GM12878 (cell line): ENCODE measurements at regions not wholly inside any gene's neighbourhood (a gene's known extent, or its start where the extent isn't known, plus 50 kb on each side); places are given as distances from the start of the nearest gene placed in this dataset.

Source experiments
- ATAC-seq: fragments of 200-7000 bp; cut with Tn5 transposase; 3 replicates; pipeline ENCODE4 v1.9.1; 2020; ENCODE audit warnings: mild to moderate bottlenecking, moderate library complexity
- BruUV-seq: library from RNA; stranded (reverse); fragments of 400-500 nt; replicated peaks from 2 replicates; lab custom pipeline; 2021; lab: Mats Ljungman, UMichigan
- CTCF ChIA-PET: fragments of 300-600 bp; sonication (Branson Sonifier 250); formaldehyde crosslinking; extraction: SDS; loops from one replicate; lab custom pipeline; 2021; ENCODE audit warnings: inconsistent platforms; lab: Yijun Ruan, JAX
- POLR2A ChIA-PET: fragments of 350-600 bp; formaldehyde crosslinking; extraction: SDS; loops from one replicate; lab custom pipeline; 2021; ENCODE audit warnings: inconsistent platforms; lab: Charles Lee
- RAD21 ChIA-PET: fragments of 300-600 bp; sonication (Branson Sonifier 250); formaldehyde crosslinking; loops from one replicate; lab custom pipeline; 2023; ENCODE audit warnings: antibody characterized with exemption; ENCODE audit not compliant: unreplicated experiment; lab: Charles Lee
- SMC1A ChIA-PET: fragments of 300-600 bp; sonication (Branson Sonifier 250); formaldehyde crosslinking; loops from one replicate; lab custom pipeline; 2023; ENCODE audit not compliant: unreplicated experiment, uncharacterized antibody; lab: Charles Lee
- DNase-seq: peaks from one replicate; pipeline ENCODE4 v3.0.0-alpha.2; 2011; ENCODE audit warnings: low read depth, low spot score
- FAIRE-seq: peaks from 3 replicates; lab custom pipeline; 2011; peaks lifted over from hg19 to GRCh38; lab: Jason Lieb, UNC
- H2AFZ ChIP-seq: 2 replicates; pipeline ENCODE4 v1.6.0; 2011; ENCODE audit warnings: low read depth, low read length, control low read depth; ENCODE audit not compliant: control insufficient read depth
- H3K27ac ChIP-seq: 2 replicates; pipeline ENCODE4 v1.5.1; 2011; ENCODE audit warnings: control low read depth; ENCODE audit not compliant: control insufficient read depth, insufficient read depth
- H3K27me3 ChIP-seq, 2 experiments: replicated peaks in 1 of 2; 2 replicates each; pipeline versions ENCODE4 v1.6.0 to v1.6.1; 2011; ENCODE audit warnings: low read length in 1 of 2; ENCODE audit not compliant: control insufficient read depth in 2 of 2, insufficient read depth in 2 of 2
- H3K36me3 ChIP-seq, 2 experiments: 2 replicates each; pipeline ENCODE4 v1.5.1; 2011; ENCODE audit warnings: low read length in 1 of 2; ENCODE audit not compliant: control insufficient read depth in 2 of 2, insufficient read depth in 2 of 2
- H3K4me1 ChIP-seq: 2 replicates; pipeline ENCODE4 v1.6.1; 2011; ENCODE audit warnings: mild to moderate bottlenecking, low read length, moderate library complexity, mixed read lengths; ENCODE audit not compliant: control insufficient read depth, insufficient read depth
- H3K4me2 ChIP-seq: 2 replicates; pipeline ENCODE4 v1.6.0; 2011; ENCODE audit warnings: control low read depth; ENCODE audit not compliant: control insufficient read depth, insufficient read depth
- H3K4me3 ChIP-seq: fragments of 200-600 bp; sonication (generic); 2 replicates; pipeline ENCODE4 v1.5.1; 2016
- H3K79me2 ChIP-seq: 2 replicates; pipeline ENCODE4 v1.6.0; 2011; ENCODE audit warnings: low read length; ENCODE audit not compliant: control insufficient read depth, insufficient read depth
- H3K9ac ChIP-seq: 2 replicates; pipeline ENCODE4 v1.8.0; 2011; ENCODE audit warnings: low read length, control low read depth, mixed read lengths; ENCODE audit not compliant: control insufficient read depth, insufficient read depth
- H3K9me3 ChIP-seq: replicated peaks from 3 replicates; pipeline ENCODE4 v1.5.1; 2011; ENCODE audit warnings: mild to moderate bottlenecking, low read length; ENCODE audit not compliant: control insufficient read depth, insufficient read depth
- H4K20me1 ChIP-seq: 2 replicates; pipeline ENCODE4 v1.6.0; 2011; ENCODE audit not compliant: control insufficient read depth, insufficient read depth
- ATF3 ChIP-seq: IDR thresholded peaks from 2 replicates; pipeline ENCODE4 v1.6.1; 2011; ENCODE audit warnings: low read depth, mild to moderate bottlenecking, low read length, moderate library complexity, borderline replicate concordance; ENCODE audit errors: extremely low read depth
- ETV6 ChIP-seq, 2 experiments: fragments of 450-650 bp in 1 of 2; IDR thresholded peaks in 1 of 2; conservative IDR thresholded peaks in 1 of 2; 2 replicates each; pipeline ENCODE4 v1.6.1; 2014; ENCODE audit warnings: antibody characterized with exemption in 1 of 2, borderline replicate concordance in 1 of 2, low read depth in 1 of 2, mild to moderate bottlenecking in 1 of 2, moderate library complexity in 1 of 2
- FOXK2 ChIP-seq: fragments of 450-650 bp; IDR thresholded peaks from 2 replicates; pipeline ENCODE4 v1.6.1; 2017; ENCODE audit warnings: mild to moderate bottlenecking, moderate library complexity
- KLF5 ChIP-seq: fragments of 450-650 bp; IDR thresholded peaks from 2 replicates; pipeline ENCODE4 v1.6.1; 2014; ENCODE audit warnings: mild to moderate bottlenecking; ENCODE audit not compliant: partially characterized antibody
- LARP7 ChIP-seq: fragments of 450-650 bp; IDR thresholded peaks from 2 replicates; pipeline ENCODE4 v1.6.1; 2017; ENCODE audit warnings: mild to moderate bottlenecking
- MAX ChIP-seq: IDR thresholded peaks from 2 replicates; pipeline ENCODE4 v1.6.1; 2012; ENCODE audit warnings: low read depth, low read length, improper control_type of control experiment
- MXI1 ChIP-seq: fragments of 150-350 bp; IDR thresholded peaks from 2 replicates; pipeline ENCODE4 v1.6.1; 2011; ENCODE audit warnings: low read depth, mild to moderate bottlenecking, inconsistent platforms, low read length, improper control_type of control experiment
- RELB ChIP-seq: fragments of 450-650 bp; IDR thresholded peaks from 2 replicates; pipeline ENCODE4 v1.6.1; 2017; ENCODE audit warnings: low read depth, mild to moderate bottlenecking, moderate library complexity
- SRF ChIP-seq, 2 experiments: IDR thresholded peaks; 2 replicates each; pipeline ENCODE4 v1.6.1; 2011; ENCODE audit warnings: low read depth in 2 of 2, low read length in 2 of 2, mild to moderate bottlenecking in 1 of 2, moderate library complexity in 1 of 2
- SUPT20H ChIP-seq: IDR thresholded peaks from 2 replicates; pipeline ENCODE4 v1.6.1; 2011; ENCODE audit warnings: low read depth, mild to moderate bottlenecking, low read length, moderate library complexity, borderline replicate concordance; ENCODE audit not compliant: control insufficient read depth
- TCF12 ChIP-seq: IDR thresholded peaks from 2 replicates; pipeline ENCODE4 v1.6.1; 2011; ENCODE audit warnings: low read depth, mild to moderate bottlenecking, low read length
- ZNF217 ChIP-seq: fragments of 450-650 bp; IDR thresholded peaks from 2 replicates; pipeline ENCODE4 v1.6.1; 2017; ENCODE audit warnings: antibody characterized with exemption, mild to moderate bottlenecking
- WGBS: methylation state at CpG from one replicate; pipeline ENCODE4 v1.1.6; 2016; ENCODE audit warnings: low lambda C conversion rate; ENCODE audit not compliant: insufficient replicate concordance, insufficient coverage; ENCODE audit errors: missing lambda C conversion rate; 5-methylcytosine and 5-hydroxymethylcytosine counted together
- in situ Hi-C: fragments of 300-500 bp; cut with MboI; formaldehyde crosslinking; loops from 9 replicates; pipeline ENCODE4 v1.14.3; 2018; ENCODE audit warnings: mixed read lengths
- intact Hi-C: fragments of 100-400 bp; cut with micrococcal nuclease; formaldehyde crosslinking; loops from one replicate; pipeline ENCODE4 v1.14.2; 2022; ENCODE audit not compliant: unreplicated experiment
- TF ChIP-seq, protein P1 (sequence below): fragments of 450-650 bp; IDR thresholded peaks from 2 replicates; pipeline ENCODE4 v1.6.1; 2016; ENCODE audit warnings: mild to moderate bottlenecking

- no peaks in the 10 kb centered on the region for H4K20me1 ChIP-seq
- no peak overlapping the region for H3K4me3 ChIP-seq
- TF ChIP-seq SUPT20H (no peak), LARP7 (no peak), SRF (IDR thresholded peaks at IDR 0.05; ENCODE audit: low read depth in 2 of 2, low read length in 2 of 2) (no peak), TCF12 (no peak), FOXK2 (no peak), KLF5 (no peak), MAX (no peak), RELB (no peak), ATF3 (no peak), MXI1 (no peak), ETV6 (conservative IDR thresholded peaks at IDR 0.05 in 1 of 2, IDR thresholded peaks at IDR 0.05 in 1 of 2; ENCODE audit: borderline replicate concordance in 1 of 2, low read depth in 1 of 2) (no peak), ZNF217 (no peak)
- TF ChIP-seq, protein P1, sequence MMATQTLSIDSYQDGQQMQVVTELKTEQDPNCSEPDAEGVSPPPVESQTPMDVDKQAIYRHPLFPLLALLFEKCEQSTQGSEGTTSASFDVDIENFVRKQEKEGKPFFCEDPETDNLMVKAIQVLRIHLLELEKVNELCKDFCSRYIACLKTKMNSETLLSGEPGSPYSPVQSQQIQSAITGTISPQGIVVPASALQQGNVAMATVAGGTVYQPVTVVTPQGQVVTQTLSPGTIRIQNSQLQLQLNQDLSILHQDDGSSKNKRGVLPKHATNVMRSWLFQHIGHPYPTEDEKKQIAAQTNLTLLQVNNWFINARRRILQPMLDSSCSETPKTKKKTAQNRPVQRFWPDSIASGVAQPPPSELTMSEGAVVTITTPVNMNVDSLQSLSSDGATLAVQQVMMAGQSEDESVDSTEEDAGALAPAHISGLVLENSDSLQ = no peak
- TF ChIP-seq, all 136 proteins: peak for 0
- H3K4me1 ChIP-seq = no peaks in the 10 kb centered on the region
- DNase-seq = no peak
- 55% methylated on average over 5 of the region's 5 CpGs for WGBS
- POLR2A ChIA-PET = no interaction called here
- no peak overlapping the region for H3K9ac ChIP-seq
- no peaks in the 10 kb centered on the region for H3K36me3 ChIP-seq
- RAD21 ChIA-PET = no interaction called here
- no TSS peak for BruUV-seq
- CTCF ChIA-PET = interaction anchor here (1.5 kb wide), 1 partner anchor 41 kb away, joined by 4 read pairs; no protein-coding TSS in a partner anchor
- in situ Hi-C loops = no loop called here
- no peak overlapping the region for H3K27ac ChIP-seq
- no peaks in the 10 kb centered on the region for H3K79me2 ChIP-seq
- SMC1A ChIA-PET = no interaction called here
- H3K27me3 ChIP-seq = no peaks in the 10 kb centered on the region
- intact Hi-C loops = no loop called here
- no peak for FAIRE-seq
- no peak overlapping the region for H3K4me2 ChIP-seq
- no peak overlapping the region for H2AFZ ChIP-seq
- no peak for ATAC-seq
- no peaks in the 10 kb centered on the region for H3K9me3 ChIP-seq
Measured at GRCh38 chr3:71916747-71917369, 131.9 kb upstream of the PROK2 start.
